GM13976 (cell line): ENCODE measurements at regions not wholly inside any gene's neighbourhood (a gene's known extent, or its start where the extent isn't known, plus 50 kb on each side); places are given as distances from the start of the nearest gene placed in this dataset.
"Not testable (repeated sequence)": the region's sequence is repeated elsewhere in the genome, so short reads cannot be mapped to it uniquely, and the experiment has no call there.

Source experiments
- DNase-seq: peaks from one replicate; pipeline ENCODE4 v3.0.0; 2012; ENCODE audit warnings: low spot score
- CTCF ChIP-seq: IDR thresholded peaks from 2 replicates; pipeline ENCODE4 v1.5.1; 2012; ENCODE audit warnings: borderline replicate concordance, mild to moderate bottlenecking; ENCODE audit not compliant: insufficient read depth; ENCODE audit errors: extremely low read depth, missing control alignments, control extremely low read depth
- in situ Hi-C: fragments of 300-500 bp; cut with MboI; formaldehyde crosslinking; loops from one replicate; pipeline ENCODE4 v1.12.0; 2022; ENCODE audit warnings: low sequenced_read_pairs, mixed read lengths, inconsistent platforms; ENCODE audit not compliant: unreplicated experiment

- in situ Hi-C loops, result no loop called here
- TF ChIP-seq CTCF, result no peak
- no peak for DNase-seq
These were observed 367.2 kb downstream of the SMOC2 start for GRCh38 chr6:168808232-168808631.

GRCh38 chr6:168804331-168804730, 363.3 kb downstream of the SMOC2 start:
- in situ Hi-C loops, result no loop called here
- DNase-seq, result no peak
- no peak for TF ChIP-seq CTCF

GRCh38 chr6:168803874-168804273, 362.9 kb downstream of the SMOC2 start:
- no peak for DNase-seq
- in situ Hi-C loops, result no loop called here
- no peak for TF ChIP-seq CTCF

- TF ChIP-seq CTCF, result no peak
- no peak for DNase-seq
- in situ Hi-C loops, result no loop called here
These were observed 358.1 kb downstream of the SMOC2 start for GRCh38 chr6:168799067-168799466.

- no peak for DNase-seq
- no peak for TF ChIP-seq CTCF
- in situ Hi-C loops, result no loop called here
These were observed 355.1 kb downstream of the SMOC2 start for GRCh38 chr6:168796106-168796505.

- DNase-seq, in situ Hi-C loops: not testable (repeated sequence)
These were observed 354.6 kb downstream of the SMOC2 start for GRCh38 chr6:168795611-168796010.

- TF ChIP-seq CTCF, result no peak
- in situ Hi-C loops, result no loop called here
- DNase-seq, result no peak
These were observed 353.5 kb downstream of the SMOC2 start for GRCh38 chr6:168794491-168794890.

- in situ Hi-C loops, result no loop called here
- no peak for DNase-seq
These were observed 352.7 kb downstream of the SMOC2 start for GRCh38 chr6:168793649-168794048.

More at GRCh38 chr6:168793649-168794048, 352.7 kb downstream of the SMOC2 start:
- TF ChIP-seq CTCF, result no peak
